Mesothelial cell of epicardium (in vitro differentiated cells): ENCODE measurements at regions not wholly inside any gene's neighbourhood (a gene's known extent, or its start where the extent isn't known, plus 50 kb on each side); places are given as distances from the start of the nearest gene placed in this dataset.

Source experiments
- DNase-seq, 2 experiments: peaks; one replicate each; pipeline ENCODE4 v3.0.0; 2021; ENCODE audit warnings: low spot score in 2 of 2; ENCODE audit not compliant: unreplicated experiment in 2 of 2
- H3K27ac Mint-ChIP-seq: 2 replicates; pipeline ENCODE4 v1.8.0; 2021; ENCODE audit warnings: mixed read lengths
- H3K27me3 Mint-ChIP-seq: 2 replicates; pipeline ENCODE4 v1.8.0; 2021; ENCODE audit warnings: low read depth, mixed read lengths
- H3K36me3 Mint-ChIP-seq: 2 replicates; pipeline ENCODE4 v1.8.0; 2021; ENCODE audit warnings: mixed read lengths
- H3K4me1 Mint-ChIP-seq: 2 replicates; pipeline ENCODE4 v1.8.0; 2021; ENCODE audit warnings: mixed read lengths
- H3K4me3 Mint-ChIP-seq: 2 replicates; pipeline ENCODE4 v1.8.0; 2021; ENCODE audit warnings: mild to moderate bottlenecking, moderate library complexity, mixed read lengths
- H3K9me3 Mint-ChIP-seq: 2 replicates; pipeline ENCODE4 v1.8.0; 2021; ENCODE audit warnings: mixed read lengths
- CTCF ChIP-seq: fragments of 200-600 bp; sonication (generic); IDR thresholded peaks from one replicate; pipeline ENCODE4 v1.5.0; 2021; ENCODE audit warnings: antibody characterized with exemption; ENCODE audit not compliant: unreplicated experiment

- H3K9me3 Mint-ChIP-seq: no peaks in the 10 kb centered on the region
- DNase-seq: peak; percentile 30 to 78
- no peaks in the 10 kb centered on the region for H3K36me3 Mint-ChIP-seq
- no peaks in the 10 kb centered on the region for H3K27me3 Mint-ChIP-seq
- H3K4me3 Mint-ChIP-seq: no peak overlapping the region
- peak; percentile 92 for TF ChIP-seq CTCF
- H3K4me1 Mint-ChIP-seq: peaks cover 9% of the 10 kb centered on the region
- H3K27ac Mint-ChIP-seq: no peak overlapping the region
Measured at GRCh38 chr3:118628704-118629341, 405.8 kb downstream of the IGSF11 start.

- no peak overlapping the region for H3K27ac Mint-ChIP-seq
- no peaks in the 10 kb centered on the region for H3K36me3 Mint-ChIP-seq
- H3K4me3 Mint-ChIP-seq: no peak overlapping the region
- TF ChIP-seq CTCF: no peak
- no peaks in the 10 kb centered on the region for H3K9me3 Mint-ChIP-seq
- H3K4me1 Mint-ChIP-seq: peaks cover 9% of the 10 kb centered on the region
- H3K27me3 Mint-ChIP-seq: no peaks in the 10 kb centered on the region
- no peak for DNase-seq
Measured at GRCh38 chr3:118629821-118630220, 404.8 kb downstream of the IGSF11 start.

GRCh38 chr3:118635711-118636110, 398.9 kb downstream of the IGSF11 start:
- Mint-ChIP-seq H3K27ac (no peak overlapping the region), H3K4me3 (no peak overlapping the region), H3K36me3 (no peaks in the 10 kb centered on the region), H3K27me3 (peaks cover 39% of the 10 kb centered on the region), H3K9me3 (no peaks in the 10 kb centered on the region), H3K4me1 (peaks cover 6% of the 10 kb centered on the region)
- no peak for DNase-seq
- no peak for TF ChIP-seq CTCF

GRCh38 chr3:118636841-118637240, 397.8 kb downstream of the IGSF11 start:
- H3K36me3 Mint-ChIP-seq: no peaks in the 10 kb centered on the region
- H3K9me3 Mint-ChIP-seq: no peaks in the 10 kb centered on the region
- H3K27ac Mint-ChIP-seq: no peak overlapping the region
- no peak for TF ChIP-seq CTCF
- peaks cover 9% of the 10 kb centered on the region for H3K4me1 Mint-ChIP-seq
- DNase-seq: no peak
- H3K4me3 Mint-ChIP-seq: no peak overlapping the region
- peaks cover 43% of the 10 kb centered on the region for H3K27me3 Mint-ChIP-seq

- Mint-ChIP-seq H3K36me3 (no peaks in the 10 kb centered on the region), H3K27me3 (peaks cover 48% of the 10 kb centered on the region), H3K4me3 (no peak overlapping the region), H3K27ac (no peak overlapping the region), H3K9me3 (no peaks in the 10 kb centered on the region), H3K4me1 (peaks cover 9% of the 10 kb centered on the region)
- TF ChIP-seq CTCF: no peak
- no peak for DNase-seq
Measured at GRCh38 chr3:118637846-118638245, 396.8 kb downstream of the IGSF11 start.

GRCh38 chr3:118641608-118642007, 393.0 kb downstream of the IGSF11 start:
- Mint-ChIP-seq H3K36me3 (no peaks in the 10 kb centered on the region), H3K4me1 (peaks cover 3% of the 10 kb centered on the region), H3K4me3 (no peak overlapping the region), H3K27ac (no peak overlapping the region), H3K9me3 (no peaks in the 10 kb centered on the region), H3K27me3 (peaks cover 56% of the 10 kb centered on the region)
- TF ChIP-seq CTCF: no peak
- DNase-seq: no peak
